ENCODE measurements at regions not wholly inside any gene's neighbourhood (a gene's known extent, or its start where the extent isn't known, plus 50 kb on each side); places are given as distances from the start of the nearest gene placed in this dataset.

DNA sequence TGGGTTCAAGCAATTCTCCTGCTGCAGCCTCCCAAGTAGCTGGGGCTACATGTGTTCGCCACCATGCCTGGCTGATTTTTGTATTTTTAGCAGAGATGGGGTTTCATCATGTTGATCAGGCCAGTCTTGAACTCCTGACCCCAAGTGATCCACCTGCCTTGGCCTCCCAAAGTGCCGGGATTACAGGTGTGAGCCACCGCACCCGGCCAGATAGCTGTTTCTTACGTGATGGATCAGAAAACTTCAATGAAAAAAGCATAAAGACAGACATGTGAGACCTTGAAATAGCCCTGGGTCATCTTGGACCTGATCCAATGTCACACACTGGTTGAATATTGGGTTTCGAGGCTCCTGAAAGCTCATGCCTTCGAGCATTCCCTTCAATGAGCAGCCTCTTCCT, 66.7 kb upstream of the RTN4 start:
- no peaks in the 10 kb centered on the region for H3K27me3 ChIP-seq (ENCODE audit: insufficient read depth in 3 of 3, low read length in 2 of 3)
- ATAC-seq = no peak
- intact Hi-C loops (cut with DNase I) = no loop called here
- DNase-seq = no peak
- no peak overlapping the region for H3K4me3 ChIP-seq
- H3K36me3 ChIP-seq (ENCODE audit: insufficient read depth in 1 of 2, low read depth in 1 of 2) = no peaks in the 10 kb centered on the region
- TF ChIP-seq, protein P1, sequence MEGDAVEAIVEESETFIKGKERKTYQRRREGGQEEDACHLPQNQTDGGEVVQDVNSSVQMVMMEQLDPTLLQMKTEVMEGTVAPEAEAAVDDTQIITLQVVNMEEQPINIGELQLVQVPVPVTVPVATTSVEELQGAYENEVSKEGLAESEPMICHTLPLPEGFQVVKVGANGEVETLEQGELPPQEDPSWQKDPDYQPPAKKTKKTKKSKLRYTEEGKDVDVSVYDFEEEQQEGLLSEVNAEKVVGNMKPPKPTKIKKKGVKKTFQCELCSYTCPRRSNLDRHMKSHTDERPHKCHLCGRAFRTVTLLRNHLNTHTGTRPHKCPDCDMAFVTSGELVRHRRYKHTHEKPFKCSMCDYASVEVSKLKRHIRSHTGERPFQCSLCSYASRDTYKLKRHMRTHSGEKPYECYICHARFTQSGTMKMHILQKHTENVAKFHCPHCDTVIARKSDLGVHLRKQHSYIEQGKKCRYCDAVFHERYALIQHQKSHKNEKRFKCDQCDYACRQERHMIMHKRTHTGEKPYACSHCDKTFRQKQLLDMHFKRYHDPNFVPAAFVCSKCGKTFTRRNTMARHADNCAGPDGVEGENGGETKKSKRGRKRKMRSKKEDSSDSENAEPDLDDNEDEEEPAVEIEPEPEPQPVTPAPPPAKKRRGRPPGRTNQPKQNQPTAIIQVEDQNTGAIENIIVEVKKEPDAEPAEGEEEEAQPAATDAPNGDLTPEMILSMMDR (IDR thresholded peaks at IDR 0.05) = no peak
- WGBS, 3 donors = 77 to 86% (median 85%) methylated on average over 7 of the region's 7 CpGs
- no peak overlapping the region for H3K27ac ChIP-seq
- H3K9me3 ChIP-seq = no peaks in the 10 kb centered on the region
- peaks cover 42% of the 10 kb centered on the region for H3K4me1 ChIP-seq

DNA sequence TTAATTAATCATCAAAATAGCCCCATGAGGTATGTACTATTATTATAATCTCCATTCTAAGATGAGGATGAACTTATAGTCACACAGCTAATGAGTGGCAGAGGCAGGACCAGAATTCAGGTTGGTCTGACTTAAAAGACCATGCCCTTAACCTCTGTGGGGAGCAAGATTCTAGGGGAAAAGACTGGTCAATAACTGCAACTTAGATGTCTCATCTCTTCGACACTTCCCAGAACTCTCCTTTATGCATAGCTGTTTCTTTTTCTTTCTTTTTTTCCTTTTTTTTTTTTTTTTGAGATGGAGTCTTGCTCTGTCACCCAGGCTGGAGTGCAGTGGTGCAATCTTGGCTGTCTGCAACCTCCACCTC, 66.3 kb upstream of the RTN4 start:
- DNase-seq = no peak
- no peak for ATAC-seq
- Histone ChIP-seq H3K27ac (no peak overlapping the region), H3K4me1 (peaks cover 46% of the 10 kb centered on the region), H3K9me3 (no peaks in the 10 kb centered on the region), H3K27me3 (ENCODE audit: insufficient read depth in 3 of 3, low read length in 2 of 3) (no peaks in the 10 kb centered on the region), H3K4me3 (no peak overlapping the region), H3K36me3 (ENCODE audit: insufficient read depth in 1 of 2, low read depth in 1 of 2) (no peaks in the 10 kb centered on the region)
- WGBS, 3 donors = 90 to 100% (median 96%) methylated on average over 1 of the region's 1 CpG
- intact Hi-C loops (cut with DNase I) = no loop called here
- TF ChIP-seq, protein P1 (IDR thresholded peaks at IDR 0.05) = no peak

DNA sequence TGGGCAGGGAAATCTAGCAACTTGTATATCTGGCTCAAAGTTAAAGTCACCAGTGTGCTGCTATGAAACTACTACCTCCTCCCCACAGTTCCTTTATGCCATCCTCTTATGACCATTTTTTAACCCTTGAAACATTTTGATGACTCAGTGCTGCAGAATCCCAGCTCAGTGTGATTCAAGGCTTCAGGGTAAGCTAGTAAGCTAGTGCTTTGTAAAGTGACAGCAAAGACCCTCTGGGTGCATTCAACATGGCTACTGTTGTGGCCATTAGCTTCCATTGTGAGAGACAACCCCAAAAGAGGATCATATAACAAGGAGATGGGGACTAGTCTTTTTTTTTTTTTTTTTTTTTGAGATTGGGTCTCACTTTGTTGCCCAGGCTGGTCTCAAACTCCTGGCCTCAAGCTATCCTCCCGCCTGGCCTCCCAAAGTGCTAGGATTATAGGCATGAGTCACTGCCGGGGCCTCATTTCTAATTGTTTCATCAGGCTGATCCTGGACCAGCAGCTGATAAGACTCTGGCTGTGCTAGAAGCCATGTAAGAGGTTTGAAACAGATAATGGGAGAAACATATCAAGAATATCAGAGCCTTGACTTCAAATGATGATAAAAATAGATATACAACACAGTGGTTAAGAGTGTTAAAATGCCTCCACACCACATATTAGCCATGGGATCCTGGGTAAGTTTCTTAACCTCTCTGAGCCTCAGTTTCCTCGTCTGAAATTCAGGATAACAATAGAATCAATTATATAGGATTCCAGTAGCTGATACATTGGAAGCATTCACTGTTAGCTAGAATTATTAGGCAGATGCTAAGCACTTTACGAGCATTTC, 65.7 kb upstream of the RTN4 start:
- WGBS, 3 donors = 73 to 90% (median 89%) methylated on average over 4 of the region's 4 CpGs
- TF ChIP-seq, protein P1 (IDR thresholded peaks at IDR 0.05) = no peak
- Histone ChIP-seq H3K4me1 (peaks cover 47% of the 10 kb centered on the region), H3K4me3 (no peak overlapping the region), H3K27me3 (ENCODE audit: insufficient read depth in 3 of 3, low read length in 2 of 3) (no peaks in the 10 kb centered on the region), H3K9me3 (no peaks in the 10 kb centered on the region), H3K36me3 (ENCODE audit: insufficient read depth in 1 of 2, low read depth in 1 of 2) (no peaks in the 10 kb centered on the region), H3K27ac (no peak overlapping the region)
- intact Hi-C loops (cut with DNase I) = no loop called here
- no peak for ATAC-seq
- DNase-seq = no peak

DNA sequence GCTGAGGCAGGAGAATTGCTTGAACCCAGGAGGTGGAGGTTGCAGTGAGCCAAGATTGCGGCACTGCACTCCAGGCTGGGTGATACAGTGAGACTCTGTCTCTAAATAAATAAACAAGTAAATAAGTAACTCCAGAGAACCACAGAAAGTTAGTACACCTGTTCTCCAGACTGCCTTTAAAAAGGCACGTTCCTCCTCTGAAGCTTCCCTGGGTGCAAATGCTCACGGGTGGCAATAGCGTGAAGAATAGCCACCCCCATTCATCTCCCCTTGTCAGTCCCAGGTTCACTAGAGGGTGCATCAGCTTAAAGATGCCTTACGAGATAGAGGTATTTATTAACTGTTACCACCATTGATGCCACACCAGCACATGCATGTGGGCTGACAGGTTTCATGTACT, 64.3 kb upstream of the RTN4 start:
- intact Hi-C loops (cut with DNase I) = loop anchor here (5.0 kb wide), 2 partner anchors 62 to 67 kb away; partner anchors contain the start of gene RTN4 (in 1 of the 2)
- DNase-seq = no peak
- H3K4me1 ChIP-seq = peaks cover 36% of the 10 kb centered on the region
- WGBS, 3 donors = 85 to 95% (median 94%) methylated on average over 5 of the region's 5 CpGs
- H3K27me3 ChIP-seq (ENCODE audit: insufficient read depth in 3 of 3, low read length in 2 of 3) = no peaks in the 10 kb centered on the region
- H3K27ac ChIP-seq = no peak overlapping the region
- no peak for ATAC-seq
- no peaks in the 10 kb centered on the region for H3K9me3 ChIP-seq
- TF ChIP-seq, protein P1 (IDR thresholded peaks at IDR 0.05) = no peak
- no peak overlapping the region for H3K4me3 ChIP-seq
- no peaks in the 10 kb centered on the region for H3K36me3 ChIP-seq (ENCODE audit: insufficient read depth in 1 of 2, low read depth in 1 of 2)
